Fibroblast of peridontal ligament (primary cell): ENCODE measurements at regions not wholly inside any gene's neighbourhood (a gene's known extent, or its start where the extent isn't known, plus 50 kb on each side); places are given as distances from the start of the nearest gene placed in this dataset.

ENCODE experiments used
- DNase-seq: peaks from one replicate; pipeline ENCODE4 v3.0.0-alpha.2; 2010; ENCODE audit errors: extremely low read depth

- no peak for DNase-seq
These were observed 167.6 kb upstream of the ID2 start for GRCh38 chr2:8514274-8514662.

GRCh38 chr2:8514796-8515758 is 166.8 kb upstream of the ID2 start:
- no peak for DNase-seq

- DNase-seq: no peak
These were observed 165.9 kb upstream of the ID2 start for GRCh38 chr2:8515864-8516533.

DNA sequence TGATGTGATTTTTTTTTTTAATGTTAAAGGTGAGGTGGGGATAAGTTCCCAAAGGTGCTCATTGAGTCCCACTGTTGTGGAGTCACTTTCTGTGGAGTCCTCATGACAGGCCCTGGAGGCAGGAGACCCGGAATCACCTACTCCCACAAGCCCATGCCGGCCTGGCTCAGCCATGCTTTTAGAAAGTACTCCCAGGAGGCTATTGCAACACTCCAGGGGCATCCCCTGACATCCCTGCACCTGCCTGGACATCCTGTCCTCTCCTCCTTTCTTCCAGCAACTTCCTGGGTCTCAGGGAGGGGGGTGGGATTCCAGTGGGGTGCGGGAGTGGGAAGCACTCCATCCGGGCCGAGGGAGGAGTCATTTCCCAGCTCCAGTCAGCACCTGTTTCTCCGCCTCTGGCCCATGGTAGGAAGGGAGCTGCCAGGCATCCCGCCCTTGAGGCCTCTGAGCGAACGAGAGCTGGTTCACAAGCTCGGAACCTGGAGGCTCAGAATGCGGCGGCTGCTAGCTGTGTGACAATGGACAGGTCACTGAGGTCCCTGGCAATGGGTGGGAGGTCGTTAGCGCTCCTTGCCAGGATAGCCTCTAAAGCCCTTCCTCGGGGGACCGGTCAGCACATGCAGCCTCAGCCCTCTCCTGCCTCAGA is 163.9 kb upstream of the ID2 start:
- DNase-seq: no peak

- DNase-seq: no peak
These were observed 162.7 kb upstream of the ID2 start for GRCh38 chr2:8518979-8519668.

- DNase-seq: no peak
These were observed 161.0 kb upstream of the ID2 start for GRCh38 chr2:8520791-8521344.

- DNase-seq: no peak
These were observed 159.2 kb upstream of the ID2 start for GRCh38 chr2:8522687-8523086.

- no peak for DNase-seq
These were observed 157.5 kb upstream of the ID2 start for GRCh38 chr2:8524388-8524787.

- DNase-seq: no peak
These were observed 157.0 kb upstream of the ID2 start for GRCh38 chr2:8524823-8525222.

GRCh38 chr2:8525236-8525581 is 156.6 kb upstream of the ID2 start:
- DNase-seq: no peak

- no peak for DNase-seq
These were observed 156.1 kb upstream of the ID2 start for GRCh38 chr2:8525582-8526402.

- DNase-seq: no peak
These were observed 155.5 kb upstream of the ID2 start for GRCh38 chr2:8526403-8526696.

DNA sequence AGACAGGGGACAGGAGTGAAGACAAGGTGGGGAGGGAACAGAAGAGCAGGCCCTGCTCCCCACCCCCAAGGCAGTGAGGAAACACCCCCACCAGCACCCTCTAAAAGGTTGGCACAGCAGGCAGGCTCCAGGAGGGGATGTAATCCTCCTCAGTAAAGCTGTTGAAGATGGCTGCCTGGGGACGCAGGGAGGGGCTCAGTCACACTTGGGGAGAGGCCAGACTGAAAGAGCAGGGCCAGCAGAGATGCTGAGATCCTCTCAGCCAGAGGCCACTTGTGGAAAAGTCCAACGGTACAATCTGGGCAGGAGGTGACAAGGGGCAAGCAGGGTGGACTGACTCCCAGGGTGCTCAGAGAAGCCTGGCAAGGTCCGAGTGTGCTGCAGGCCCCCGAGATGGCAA is 154.8 kb upstream of the ID2 start:
- DNase-seq: no peak

GRCh38 chr2:8527676-8528075 is 154.2 kb upstream of the ID2 start:
- no peak for DNase-seq

GRCh38 chr2:8528863-8529262 is 153.0 kb upstream of the ID2 start:
- no peak for DNase-seq

DNA sequence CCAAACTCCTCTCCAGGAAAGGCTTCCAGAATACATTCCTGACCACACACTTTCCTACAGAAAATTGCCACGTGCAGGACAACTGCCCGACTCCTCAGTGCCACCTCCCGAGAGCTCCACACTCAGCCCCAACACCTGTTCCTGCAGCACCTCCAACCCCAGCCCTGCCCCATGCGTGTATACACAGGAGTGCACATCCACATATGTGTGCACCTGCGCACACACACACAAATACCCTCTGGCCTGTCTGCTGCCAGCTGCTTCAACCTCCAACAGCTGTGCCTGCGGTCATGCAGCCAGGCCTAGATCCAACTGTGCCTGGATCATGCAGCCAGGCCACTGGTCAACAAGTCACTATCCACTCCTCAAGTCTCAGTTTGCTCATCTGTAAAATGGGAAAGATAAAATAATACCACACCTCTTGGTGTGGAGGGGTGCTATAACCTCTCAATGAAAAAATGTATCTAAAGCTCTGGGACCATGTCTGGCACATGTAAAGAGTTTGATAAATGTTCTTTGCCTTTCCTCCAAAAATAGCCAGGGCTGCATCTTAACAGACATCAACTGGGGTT is 152.1 kb upstream of the ID2 start:
- DNase-seq: no peak

DNA sequence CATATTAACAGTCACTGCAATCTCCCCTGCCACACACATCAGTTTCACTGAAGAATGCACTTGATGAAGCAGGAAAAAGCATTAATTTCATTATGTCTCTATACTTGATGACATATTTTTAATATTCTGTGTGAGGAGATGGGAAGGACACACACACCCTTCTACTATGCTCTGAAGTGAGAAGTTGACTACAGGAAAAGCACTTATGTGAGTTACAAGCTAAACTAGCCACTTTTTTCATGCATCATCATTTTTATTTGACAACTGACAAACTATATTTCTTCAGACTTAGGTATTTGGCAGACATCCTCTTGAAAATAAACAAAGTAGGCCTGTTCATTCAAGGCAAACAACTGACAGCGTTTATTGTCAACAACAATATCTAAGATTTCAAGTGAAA is 150.4 kb upstream of the ID2 start:
- DNase-seq: no peak

DNA sequence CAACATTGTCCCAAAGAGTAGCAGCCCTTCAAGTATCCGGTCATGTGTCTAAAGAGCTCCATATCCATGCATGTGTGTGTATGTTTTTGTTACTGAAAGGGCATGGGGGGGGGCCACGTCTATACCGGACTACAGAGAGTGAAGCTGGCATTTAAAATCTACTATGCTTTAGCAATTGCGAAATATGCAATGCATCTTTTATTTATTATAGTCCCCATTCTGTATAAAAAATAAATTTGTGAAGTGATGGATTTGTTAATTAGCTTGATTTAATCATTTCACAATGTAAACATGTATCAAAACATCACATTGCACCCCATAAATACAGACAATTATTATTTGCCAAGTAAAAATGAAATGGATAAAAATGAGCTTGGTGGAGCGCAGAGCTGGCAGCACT is 149.4 kb upstream of the ID2 start:
- no peak for DNase-seq

GRCh38 chr2:8533923-8534322 is 147.9 kb upstream of the ID2 start:
- no peak for DNase-seq

GRCh38 chr2:8534386-8534728 is 147.5 kb upstream of the ID2 start:
- no peak for DNase-seq
